Nephron (organoid): ENCODE measurements at regions not wholly inside any gene's neighbourhood (a gene's known extent, or its start where the extent isn't known, plus 50 kb on each side); places are given as distances from the start of the nearest gene placed in this dataset.
"Not testable (repeated sequence)": the region's sequence is repeated elsewhere in the genome, so short reads cannot be mapped to it uniquely, and the experiment has no call there.

Experiments
- H3K27ac Mint-ChIP-seq, 3 experiments: 2 replicates each; pipeline ENCODE4 v1.8.0; 2020; ENCODE audit warnings: mixed read lengths in 3 of 3, mild to moderate bottlenecking in 2 of 3, moderate library complexity in 1 of 3
- H3K27me3 Mint-ChIP-seq: 2 replicates; pipeline ENCODE4 v1.8.0; 2021; ENCODE audit warnings: low read depth, mild to moderate bottlenecking, moderate library complexity, mixed read lengths
- H3K36me3 Mint-ChIP-seq: 2 replicates; pipeline ENCODE4 v1.8.0; 2020; ENCODE audit warnings: low read depth, mixed read lengths
- H3K4me1 Mint-ChIP-seq: 2 replicates; pipeline ENCODE4 v1.8.0; 2020; ENCODE audit warnings: mixed read lengths
- H3K4me3 Mint-ChIP-seq, 3 experiments: 2 replicates each; pipeline ENCODE4 v1.8.0; 2020; ENCODE audit warnings: mild to moderate bottlenecking in 3 of 3, mixed read lengths in 3 of 3, moderate library complexity in 2 of 3
- H3K9me3 Mint-ChIP-seq: 2 replicates; pipeline ENCODE4 v1.8.0; 2020; ENCODE audit warnings: mixed read lengths
- TF ChIP-seq, protein P1 (sequence below), 3 experiments: fragments of 200-600 bp; sonication (generic); IDR thresholded peaks; one replicate each; pipeline ENCODE4 v1.5.0; 2021; ENCODE audit warnings: antibody characterized with exemption in 3 of 3; ENCODE audit not compliant: unreplicated experiment in 3 of 3

DNA sequence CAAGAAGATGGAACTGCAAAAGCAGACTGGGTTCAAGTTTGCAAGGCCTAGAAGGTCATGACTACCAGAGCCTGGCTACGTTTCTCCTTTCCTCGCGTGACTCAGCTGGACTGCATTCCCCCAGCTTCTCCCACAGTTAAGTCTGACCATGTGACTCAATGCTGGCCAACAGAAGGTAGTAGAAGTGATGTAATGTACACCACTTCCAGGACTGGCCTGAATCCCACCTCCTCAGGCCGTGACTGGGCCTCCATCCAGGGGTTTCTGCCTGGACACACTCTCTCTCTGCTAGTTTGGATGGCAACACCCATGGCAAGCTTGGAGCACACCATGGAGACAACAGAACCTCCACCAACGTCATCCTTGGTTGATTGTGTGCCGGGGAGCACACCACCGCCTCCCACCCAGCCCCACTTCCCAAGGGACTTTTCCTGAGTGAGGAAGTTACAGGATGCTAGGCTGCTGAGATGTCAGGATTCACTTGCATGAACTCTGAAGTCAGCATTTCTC is 112.0 kb upstream of the CDYL start:
- Mint-ChIP-seq H3K27ac (no peak overlapping the region), H3K27me3 (peaks cover 3% of the 10 kb centered on the region), H3K36me3 (no peaks in the 10 kb centered on the region), H3K4me3 (no peak overlapping the region), H3K9me3 (no peaks in the 10 kb centered on the region), H3K4me1 (peaks cover 9% of the 10 kb centered on the region)
- TF ChIP-seq, protein P1, sequence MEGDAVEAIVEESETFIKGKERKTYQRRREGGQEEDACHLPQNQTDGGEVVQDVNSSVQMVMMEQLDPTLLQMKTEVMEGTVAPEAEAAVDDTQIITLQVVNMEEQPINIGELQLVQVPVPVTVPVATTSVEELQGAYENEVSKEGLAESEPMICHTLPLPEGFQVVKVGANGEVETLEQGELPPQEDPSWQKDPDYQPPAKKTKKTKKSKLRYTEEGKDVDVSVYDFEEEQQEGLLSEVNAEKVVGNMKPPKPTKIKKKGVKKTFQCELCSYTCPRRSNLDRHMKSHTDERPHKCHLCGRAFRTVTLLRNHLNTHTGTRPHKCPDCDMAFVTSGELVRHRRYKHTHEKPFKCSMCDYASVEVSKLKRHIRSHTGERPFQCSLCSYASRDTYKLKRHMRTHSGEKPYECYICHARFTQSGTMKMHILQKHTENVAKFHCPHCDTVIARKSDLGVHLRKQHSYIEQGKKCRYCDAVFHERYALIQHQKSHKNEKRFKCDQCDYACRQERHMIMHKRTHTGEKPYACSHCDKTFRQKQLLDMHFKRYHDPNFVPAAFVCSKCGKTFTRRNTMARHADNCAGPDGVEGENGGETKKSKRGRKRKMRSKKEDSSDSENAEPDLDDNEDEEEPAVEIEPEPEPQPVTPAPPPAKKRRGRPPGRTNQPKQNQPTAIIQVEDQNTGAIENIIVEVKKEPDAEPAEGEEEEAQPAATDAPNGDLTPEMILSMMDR (IDR thresholded peaks at IDR 0.05; ENCODE audit: unreplicated experiment in 3 of 3), result no peak

DNA sequence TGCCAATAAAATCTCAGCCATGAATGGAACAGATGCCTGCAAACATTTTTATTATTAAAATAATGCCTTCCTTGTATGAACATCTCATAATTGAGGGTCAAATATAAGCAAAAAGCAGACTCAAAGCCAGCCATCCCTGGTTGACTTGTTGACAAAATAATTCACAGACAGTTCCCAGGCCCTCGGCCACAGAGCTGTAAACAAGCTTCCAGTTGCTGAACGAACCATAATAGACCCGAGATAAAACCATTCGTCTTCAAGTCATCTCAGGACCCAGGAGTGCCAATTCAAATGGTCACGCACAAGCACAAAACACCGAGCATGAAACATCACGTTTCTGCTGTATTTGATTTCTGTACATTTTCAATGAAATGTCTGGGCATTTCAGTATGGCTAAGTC is 113.3 kb upstream of the CDYL start:
- peaks cover 9% of the 10 kb centered on the region for H3K4me1 Mint-ChIP-seq
- H3K27ac Mint-ChIP-seq, result no peak overlapping the region
- no peaks in the 10 kb centered on the region for H3K36me3 Mint-ChIP-seq
- H3K4me3 Mint-ChIP-seq, result no peak overlapping the region
- peaks cover 4% of the 10 kb centered on the region for H3K9me3 Mint-ChIP-seq
- peaks cover 6% of the 10 kb centered on the region for H3K27me3 Mint-ChIP-seq
- TF ChIP-seq, protein P1 (IDR thresholded peaks at IDR 0.05; ENCODE audit: unreplicated experiment in 3 of 3), result no peak

DNA sequence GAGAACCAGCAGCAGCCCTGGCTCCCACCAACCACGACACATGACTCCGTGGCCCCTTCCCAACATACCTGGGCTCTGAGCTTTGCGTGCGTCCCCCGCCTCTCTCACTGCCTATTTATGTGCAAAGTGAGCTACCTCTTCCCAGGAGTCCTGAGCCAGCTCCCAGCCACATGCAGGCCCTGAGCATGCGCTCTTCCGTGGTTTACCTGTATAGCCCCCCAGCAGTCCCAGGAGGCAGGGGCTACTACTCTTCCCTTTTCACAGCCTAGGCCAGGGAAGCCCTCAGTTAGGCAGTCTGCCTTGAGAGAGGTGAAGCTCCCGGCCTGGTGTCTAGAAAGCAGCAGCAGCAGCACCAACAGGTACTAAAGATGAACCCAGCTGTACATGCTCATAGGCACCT is 114.8 kb upstream of the CDYL start:
- Mint-ChIP-seq H3K27ac (no peak overlapping the region), H3K36me3 (no peaks in the 10 kb centered on the region), H3K9me3 (peaks cover 4% of the 10 kb centered on the region), H3K4me3 (no peak overlapping the region), H3K27me3 (peaks cover 3% of the 10 kb centered on the region), H3K4me1 (peaks cover 4% of the 10 kb centered on the region)
- TF ChIP-seq, protein P1 (IDR thresholded peaks at IDR 0.05; ENCODE audit: unreplicated experiment in 3 of 3), result no peak

DNA sequence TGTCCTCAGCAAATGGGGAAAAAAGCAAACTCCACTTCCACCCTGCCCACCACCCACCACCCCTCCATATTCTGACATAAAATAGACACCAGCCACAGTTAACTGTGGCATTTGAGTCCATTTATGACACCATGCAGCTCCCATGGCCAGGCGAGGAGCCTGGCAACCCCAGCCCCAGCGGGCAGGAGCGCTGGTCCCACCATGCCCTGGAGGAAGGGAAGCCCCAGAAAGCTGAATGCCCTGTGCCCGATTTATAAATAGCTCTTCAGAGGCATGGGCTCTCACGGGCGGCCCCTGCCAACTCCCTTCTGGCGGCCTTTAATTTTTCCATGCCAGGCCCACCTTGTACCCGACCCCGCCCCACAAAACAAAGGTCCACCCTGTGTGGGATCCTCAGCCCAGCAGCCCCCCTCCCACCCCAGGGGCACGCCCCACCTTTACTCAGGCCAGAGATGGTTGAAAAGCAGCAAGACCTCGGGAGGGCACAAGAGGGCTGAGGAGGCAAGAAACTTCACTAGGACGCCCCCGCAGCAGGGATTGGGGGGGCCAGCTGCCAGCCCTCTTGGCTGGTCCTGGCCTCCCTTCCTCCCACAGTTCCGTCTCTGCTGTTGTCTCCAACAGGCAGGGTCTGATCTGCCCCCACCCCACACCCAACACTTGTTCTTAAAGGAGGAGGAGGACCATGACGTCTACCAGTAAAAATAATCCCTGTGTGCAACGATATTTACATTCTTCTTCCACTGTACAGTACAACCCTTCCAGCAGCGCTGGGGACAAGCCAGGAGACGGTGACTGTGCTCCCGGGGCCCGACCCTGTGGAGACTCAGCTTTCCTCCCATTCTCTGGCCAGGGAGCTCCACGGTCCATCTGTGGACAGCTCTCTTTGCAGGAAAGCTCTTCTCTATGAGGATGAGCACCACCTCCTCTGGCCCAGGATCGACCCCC is 115.6 kb upstream of the CDYL start:
- Mint-ChIP-seq H3K4me3 (no peak overlapping the region), H3K27ac (no peak overlapping the region), H3K36me3 (no peaks in the 10 kb centered on the region), H3K27me3 (peaks cover 3% of the 10 kb centered on the region), H3K4me1 (peaks cover 4% of the 10 kb centered on the region), H3K9me3 (peaks cover 4% of the 10 kb centered on the region)
- TF ChIP-seq, protein P1 (IDR thresholded peaks at IDR 0.05; ENCODE audit: unreplicated experiment in 3 of 3), result no peak

DNA sequence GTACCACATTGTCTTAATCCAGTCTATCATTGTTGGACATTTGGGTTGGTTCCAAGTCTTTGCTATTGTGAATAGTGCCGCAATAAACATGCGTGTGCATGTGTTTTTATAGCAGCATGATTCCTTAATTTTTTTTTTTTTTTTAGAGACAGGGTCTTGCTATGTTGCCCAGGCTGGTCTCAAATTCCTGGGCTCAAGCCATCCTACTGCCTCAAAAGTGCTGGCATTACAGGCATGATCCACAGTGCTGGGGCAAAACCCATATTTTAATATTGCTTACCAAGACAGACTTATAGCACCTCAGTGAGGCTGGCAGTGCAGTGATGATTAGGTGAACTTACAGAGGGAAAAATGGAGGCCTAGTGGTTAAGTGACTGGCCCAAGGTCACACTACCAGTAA is 116.5 kb upstream of the CDYL start:
- not testable (repeated sequence) for H3K27me3 Mint-ChIP-seq, H3K27ac Mint-ChIP-seq, H3K4me1 Mint-ChIP-seq, H3K4me3 Mint-ChIP-seq, H3K36me3 Mint-ChIP-seq, H3K9me3 Mint-ChIP-seq

DNA sequence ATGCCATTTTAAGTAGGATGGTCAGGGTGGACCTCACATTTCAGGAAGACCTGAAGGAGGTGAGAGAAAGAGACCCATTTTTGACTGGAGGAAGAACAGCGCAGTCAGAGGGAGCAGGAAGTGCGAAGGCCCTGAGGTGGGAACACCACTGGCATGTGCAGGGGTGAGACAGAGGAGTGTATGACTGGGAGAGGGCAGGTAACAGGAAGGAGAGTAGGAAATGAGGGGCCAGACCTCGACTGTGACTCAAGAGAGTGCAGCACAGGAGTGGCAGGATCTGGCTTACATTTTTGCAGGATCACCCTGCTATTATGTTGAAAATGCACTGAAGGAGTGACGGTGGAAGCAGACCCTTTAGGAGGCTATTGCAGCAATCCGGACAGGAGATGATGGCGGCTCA is 117.7 kb upstream of the CDYL start:
- Mint-ChIP-seq H3K27ac (no peak overlapping the region), H3K4me1 (peaks cover 4% of the 10 kb centered on the region), H3K36me3 (no peaks in the 10 kb centered on the region), H3K4me3 (no peak overlapping the region), H3K9me3 (peaks cover 4% of the 10 kb centered on the region), H3K27me3 (peaks cover 3% of the 10 kb centered on the region)
- TF ChIP-seq, protein P1 (IDR thresholded peaks at IDR 0.05; ENCODE audit: unreplicated experiment in 3 of 3), result no peak
